ENCODE measurements at regions not wholly inside any gene's neighbourhood (a gene's known extent, or its start where the extent isn't known, plus 50 kb on each side); places are given as distances from the start of the nearest gene placed in this dataset.

- DNase-seq: no peak
These were observed 815.7 kb upstream of the MIR17HG start for GRCh38 chr13:90531744-90532143.

GRCh38 chr13:90532861-90533492 is 814.5 kb upstream of the MIR17HG start:
- DNase-seq: no peak

GRCh38 chr13:90533866-90534265 is 813.6 kb upstream of the MIR17HG start:
- no peak for DNase-seq

GRCh38 chr13:90534617-90535370 is 812.7 kb upstream of the MIR17HG start:
- no peak for DNase-seq

GRCh38 chr13:90535421-90535820 is 812.1 kb upstream of the MIR17HG start:
- DNase-seq: no peak

GRCh38 chr13:90538063-90538462 is 809.4 kb upstream of the MIR17HG start:
- no peak for DNase-seq

- DNase-seq: no peak
These were observed 806.1 kb upstream of the MIR17HG start for GRCh38 chr13:90541346-90541745.

GRCh38 chr13:90542959-90543505 is 804.5 kb upstream of the MIR17HG start:
- DNase-seq: no peak

- peak; percentile 80 for DNase-seq
These were observed 802.2 kb upstream of the MIR17HG start for GRCh38 chr13:90545070-90545840.

- peak; percentile 1 for DNase-seq
These were observed 800.2 kb upstream of the MIR17HG start for GRCh38 chr13:90547272-90547790.

- no peak for DNase-seq
These were observed 796.2 kb upstream of the MIR17HG start for GRCh38 chr13:90551253-90551652.

GRCh38 chr13:90552702-90553101 is 794.8 kb upstream of the MIR17HG start:
- peak; percentile 1 for DNase-seq

- no peak for DNase-seq
These were observed 794.3 kb upstream of the MIR17HG start for GRCh38 chr13:90553159-90553558.

GRCh38 chr13:90557626-90558025 is 789.9 kb upstream of the MIR17HG start:
- no peak for DNase-seq

- no peak for DNase-seq
These were observed 785.0 kb upstream of the MIR17HG start for GRCh38 chr13:90562443-90562842.

GRCh38 chr13:90564096-90564495 is 783.4 kb upstream of the MIR17HG start:
- DNase-seq: no peak

GRCh38 chr13:90564566-90564965 is 782.9 kb upstream of the MIR17HG start:
- DNase-seq: no peak

GRCh38 chr13:90565985-90566713 is 781.3 kb upstream of the MIR17HG start:
- DNase-seq: no peak

- no peak for DNase-seq
These were observed 779.3 kb upstream of the MIR17HG start for GRCh38 chr13:90568165-90568564.

- DNase-seq: no peak
These were observed 771.4 kb upstream of the MIR17HG start for GRCh38 chr13:90576067-90576466.

GRCh38 chr13:90577726-90578125 is 769.8 kb upstream of the MIR17HG start:
- no peak for DNase-seq

GRCh38 chr13:90585392-90585791 is 762.1 kb upstream of the MIR17HG start:
- DNase-seq: no peak

Measured in DMS53 (cell line).